ENCODE measurements at regions not wholly inside any gene's neighbourhood (a gene's known extent, or its start where the extent isn't known, plus 50 kb on each side); places are given as distances from the start of the nearest gene placed in this dataset.

DNA sequence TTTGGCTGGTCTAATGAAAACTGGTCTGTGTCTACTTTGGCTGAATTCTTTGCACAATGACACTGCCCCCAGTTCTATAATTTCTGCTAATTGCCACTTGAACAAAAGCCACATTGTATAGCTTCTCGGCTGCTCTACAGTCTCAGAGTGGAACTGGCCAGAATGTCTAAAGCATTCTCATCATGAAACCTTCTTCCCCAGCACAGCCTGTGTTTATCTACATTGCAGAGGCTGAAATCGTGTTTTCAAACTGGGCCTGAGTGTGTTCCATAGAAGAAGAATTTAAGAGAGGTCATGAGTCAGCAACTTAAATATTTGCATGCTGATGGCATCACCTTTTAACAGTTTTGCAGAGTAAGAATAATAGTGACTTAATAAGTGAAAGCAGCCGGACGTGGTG is 177.2 kb downstream of the BUB3 start:
- no peak for TF ChIP-seq GLIS3 (CRISPR knock-in tag; IDR thresholded peaks at IDR 0.05)
- no peak for TF ChIP-seq ZNF70 (CRISPR knock-in tag; IDR thresholded peaks at IDR 0.05)
- TF ChIP-seq, protein P1, sequence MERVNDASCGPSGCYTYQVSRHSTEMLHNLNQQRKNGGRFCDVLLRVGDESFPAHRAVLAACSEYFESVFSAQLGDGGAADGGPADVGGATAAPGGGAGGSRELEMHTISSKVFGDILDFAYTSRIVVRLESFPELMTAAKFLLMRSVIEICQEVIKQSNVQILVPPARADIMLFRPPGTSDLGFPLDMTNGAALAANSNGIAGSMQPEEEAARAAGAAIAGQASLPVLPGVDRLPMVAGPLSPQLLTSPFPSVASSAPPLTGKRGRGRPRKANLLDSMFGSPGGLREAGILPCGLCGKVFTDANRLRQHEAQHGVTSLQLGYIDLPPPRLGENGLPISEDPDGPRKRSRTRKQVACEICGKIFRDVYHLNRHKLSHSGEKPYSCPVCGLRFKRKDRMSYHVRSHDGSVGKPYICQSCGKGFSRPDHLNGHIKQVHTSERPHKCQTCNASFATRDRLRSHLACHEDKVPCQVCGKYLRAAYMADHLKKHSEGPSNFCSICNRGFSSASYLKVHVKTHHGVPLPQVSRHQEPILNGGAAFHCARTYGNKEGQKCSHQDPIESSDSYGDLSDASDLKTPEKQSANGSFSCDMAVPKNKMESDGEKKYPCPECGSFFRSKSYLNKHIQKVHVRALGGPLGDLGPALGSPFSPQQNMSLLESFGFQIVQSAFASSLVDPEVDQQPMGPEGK (CRISPR knock-in tag; IDR thresholded peaks at IDR 0.05; ENCODE audit: borderline replicate concordance), result no peak
- TF ChIP-seq SNAI2 (CRISPR knock-in tag; IDR thresholded peaks at IDR 0.05), result no peak
- no peak for TF ChIP-seq ESRRG (CRISPR knock-in tag; IDR thresholded peaks at IDR 0.05)
- no peak for TF ChIP-seq CREB5 (CRISPR knock-in tag; IDR thresholded peaks at IDR 0.05; ENCODE audit: low read depth)

Measured in SK-N-SH treated with all-trans-retinoic acid at 6 μM for 48 hours (cell line).